Cerebellar nuclear complex (tissue), 1 donor: ENCODE measurements at regions not wholly inside any gene's neighbourhood (a gene's known extent, or its start where the extent isn't known, plus 50 kb on each side); places are given as distances from the start of the nearest gene placed in this dataset.

ENCODE experiments used
- DNase-seq, 2 experiments: peaks; one replicate each; lab custom pipeline; 2025; lab: John Stamatoyannopoulos, UW

DNA sequence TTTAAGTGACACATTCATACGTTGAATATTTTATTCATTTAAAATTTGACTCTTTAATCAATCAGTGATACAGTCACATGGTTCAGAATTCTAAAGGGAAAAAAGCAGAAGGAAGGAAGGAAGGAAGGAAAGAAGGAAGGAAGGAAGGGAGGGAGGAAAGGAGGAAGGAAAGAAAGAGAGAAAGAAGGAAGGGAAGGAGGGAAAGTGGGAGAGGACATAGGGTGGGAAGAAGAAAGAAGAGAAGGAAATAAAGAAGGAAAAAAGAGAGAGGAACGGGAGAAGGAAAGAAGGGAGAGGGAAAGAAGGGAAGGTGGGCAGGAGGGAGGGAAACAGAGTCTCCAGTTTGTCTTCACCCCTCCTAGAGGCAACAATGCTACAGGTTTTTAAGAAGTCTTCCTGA lies 518.6 kb downstream of the MIAT start:
- no peak for DNase-seq

DNA sequence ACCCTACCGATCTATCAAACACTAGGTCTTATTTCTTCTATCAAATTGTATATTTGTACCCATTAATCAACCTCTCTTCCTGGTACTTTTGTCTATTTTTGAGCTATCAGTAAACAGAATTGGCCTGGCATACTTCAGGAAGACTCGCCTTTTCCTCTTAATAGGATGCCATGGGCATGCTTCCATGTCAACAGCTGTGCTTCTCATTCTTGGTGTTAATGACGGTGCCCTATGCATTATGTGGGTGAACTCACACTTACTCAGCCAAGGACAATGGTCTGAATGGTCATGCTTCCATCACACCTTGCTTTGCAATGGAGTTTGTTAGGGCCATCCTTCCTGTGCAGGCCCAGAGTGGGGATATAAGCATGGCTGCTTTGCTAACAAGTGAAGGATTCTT lies 521.8 kb downstream of the MIAT start:
- no peak for DNase-seq

DNA sequence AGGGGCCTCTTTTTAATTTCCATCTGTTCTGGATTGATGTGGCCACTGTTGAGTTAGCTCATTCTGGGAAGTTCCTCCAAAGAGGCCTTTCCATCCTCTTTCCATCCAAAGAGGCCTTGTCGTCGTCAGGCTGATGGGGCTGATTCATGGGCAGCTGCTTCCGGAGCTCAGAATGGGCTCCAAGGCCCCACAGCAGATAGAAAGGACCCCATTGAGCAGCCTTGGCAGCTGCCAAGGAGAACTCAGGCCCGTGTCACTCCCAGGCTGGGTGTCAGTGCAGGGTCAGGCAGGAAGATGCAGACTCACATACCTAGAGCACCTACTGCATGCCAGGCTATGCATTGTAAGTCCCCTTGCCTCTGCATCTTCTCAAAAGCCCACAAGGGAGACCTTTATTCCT lies 524.1 kb downstream of the MIAT start:
- no peak for DNase-seq

DNA sequence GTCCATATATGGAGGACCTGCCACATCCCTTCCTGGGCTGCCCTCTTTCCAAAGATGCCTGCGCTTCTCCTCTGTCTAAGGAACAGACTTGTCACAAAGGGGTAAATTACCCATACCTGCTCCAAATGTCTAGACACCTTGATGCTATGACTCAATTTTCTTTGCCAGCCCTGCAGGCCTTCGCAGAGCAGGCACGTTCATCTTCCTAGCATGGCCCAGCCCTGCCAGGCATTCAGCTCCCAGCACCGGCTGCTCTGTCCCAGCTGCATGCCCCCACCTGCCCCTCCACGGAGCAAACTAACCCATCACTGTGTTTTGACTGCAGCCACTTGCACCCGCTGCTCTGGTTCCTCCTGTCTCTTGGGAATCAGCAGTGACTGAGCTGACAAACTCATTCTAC lies 526.1 kb downstream of the MIAT start:
- DNase-seq: no peak

DNA sequence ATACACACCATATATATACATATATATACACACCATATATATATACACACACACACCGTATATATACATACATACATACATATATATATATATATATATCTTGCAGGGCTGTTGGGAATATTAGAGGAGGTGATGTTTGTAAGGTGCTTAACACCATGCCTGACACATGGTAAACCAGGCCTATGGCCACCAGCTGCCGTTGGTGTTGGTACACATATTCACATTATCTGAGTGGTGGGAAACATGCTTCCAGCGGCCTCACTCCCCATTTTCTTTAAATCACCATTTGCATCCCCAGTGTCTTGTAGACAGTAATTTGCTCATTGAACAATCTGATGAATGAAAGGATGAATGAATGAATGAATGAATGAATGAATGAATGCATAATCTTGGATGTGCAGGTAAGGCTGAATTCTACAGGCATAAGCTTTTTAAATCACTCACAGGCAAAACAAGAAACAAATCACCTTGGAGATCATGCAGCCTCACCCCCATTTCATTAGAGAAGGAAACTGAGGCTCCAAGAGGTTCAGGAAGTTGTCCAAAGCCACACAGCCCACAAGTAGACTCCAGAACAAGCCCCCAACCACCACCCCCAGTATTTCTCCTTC lies 527.8 kb downstream of the MIAT start:
- no peak for DNase-seq

DNA sequence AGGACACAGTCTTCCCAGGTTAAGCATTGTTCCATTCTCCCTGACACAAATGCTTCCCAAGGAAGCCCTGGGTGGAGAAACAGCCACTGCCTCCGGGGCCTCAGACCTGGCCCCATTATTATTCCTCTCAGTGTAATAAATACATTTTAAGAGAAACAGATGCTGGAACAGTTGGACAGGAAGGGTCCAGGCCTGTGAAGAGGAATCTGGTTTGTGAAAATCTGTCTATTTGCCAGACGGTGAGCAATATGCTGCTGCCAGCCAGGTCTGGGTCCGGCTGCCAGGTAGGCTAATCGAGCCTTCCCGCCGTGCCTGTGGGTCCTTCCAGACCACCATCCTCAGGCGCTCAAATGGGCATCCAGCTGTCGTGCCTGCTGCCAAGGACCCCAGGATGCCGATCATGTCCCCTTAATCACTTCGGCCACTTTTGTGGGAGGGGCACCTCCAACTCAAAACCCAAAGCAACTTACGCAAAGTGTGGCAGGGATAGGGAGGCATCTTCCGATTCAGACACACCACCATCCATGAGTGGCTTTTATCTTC lies 528.4 kb downstream of the MIAT start:
- no peak for DNase-seq

DNA sequence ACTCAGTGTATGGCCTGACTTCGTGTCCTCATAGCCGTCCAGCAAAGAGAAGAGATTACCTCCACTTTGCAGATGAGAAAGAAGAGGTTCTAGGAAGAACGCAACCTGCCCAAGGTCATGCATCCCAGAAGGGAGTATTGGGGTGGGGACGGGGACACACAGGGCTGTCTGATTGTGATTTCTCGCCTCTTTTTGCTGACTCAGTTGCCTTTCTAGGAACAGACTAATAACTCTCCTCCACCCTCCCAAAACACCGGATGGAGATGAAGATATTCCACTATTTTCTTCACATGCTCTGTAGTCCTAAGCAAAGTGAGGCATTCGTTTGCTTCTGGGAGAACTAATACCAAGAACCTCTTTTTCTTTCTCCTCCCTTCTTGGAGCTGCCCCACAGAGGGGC lies 529.3 kb downstream of the MIAT start:
- DNase-seq: no peak

DNA sequence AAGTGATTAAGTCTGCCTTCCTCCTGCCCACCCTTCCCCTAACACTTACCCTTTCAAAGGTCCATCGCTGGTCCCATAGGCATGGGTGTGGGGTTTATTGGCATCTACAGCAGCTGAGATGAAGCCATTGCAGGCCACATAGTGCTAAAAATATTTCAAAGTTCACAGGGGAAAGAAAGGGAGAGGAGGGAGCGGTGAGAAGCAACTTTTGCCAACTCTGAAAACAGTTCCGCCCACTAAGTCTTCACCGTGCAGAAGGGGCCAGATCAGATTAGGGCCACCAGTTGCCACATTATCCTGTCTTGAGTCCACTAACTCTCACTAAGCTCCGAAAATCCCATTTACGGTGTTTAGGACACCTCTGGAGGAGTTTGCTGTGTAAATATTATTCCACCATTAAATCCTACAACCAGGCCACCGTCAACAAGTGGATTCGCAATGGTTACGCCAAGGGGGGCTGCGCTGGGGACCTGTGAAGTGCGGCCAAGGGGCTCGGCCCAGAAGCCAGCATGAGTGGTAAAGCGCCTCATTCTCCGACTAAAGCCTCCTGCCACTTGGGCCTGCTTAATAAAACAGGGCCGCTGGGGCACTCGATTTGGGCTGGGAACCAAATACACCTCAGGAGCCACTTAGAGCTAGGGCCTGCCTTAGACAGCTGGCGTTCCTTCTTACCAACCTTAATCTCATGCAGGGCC lies 534.9 kb downstream of the MIAT start:
- DNase-seq: no peak

DNA sequence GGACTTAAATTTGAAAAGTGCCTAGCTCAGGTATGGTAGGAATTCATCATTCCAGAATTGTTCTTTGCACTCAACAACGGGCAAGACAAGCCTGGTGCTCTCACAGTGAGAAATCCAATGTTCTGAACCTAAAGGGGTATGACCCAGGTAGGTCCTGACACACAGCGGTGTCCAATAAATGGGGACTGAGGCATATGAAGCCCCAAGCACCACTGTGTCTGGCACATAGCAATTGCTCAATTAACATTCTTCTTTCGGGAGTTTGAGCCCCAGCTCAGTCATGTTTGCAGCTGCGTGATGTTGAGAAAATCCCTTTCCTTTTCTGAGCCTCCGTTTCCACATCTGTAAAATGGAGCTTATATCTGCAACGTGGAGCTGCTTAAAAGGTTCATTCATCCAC lies 535.8 kb downstream of the MIAT start:
- no peak for DNase-seq

DNA sequence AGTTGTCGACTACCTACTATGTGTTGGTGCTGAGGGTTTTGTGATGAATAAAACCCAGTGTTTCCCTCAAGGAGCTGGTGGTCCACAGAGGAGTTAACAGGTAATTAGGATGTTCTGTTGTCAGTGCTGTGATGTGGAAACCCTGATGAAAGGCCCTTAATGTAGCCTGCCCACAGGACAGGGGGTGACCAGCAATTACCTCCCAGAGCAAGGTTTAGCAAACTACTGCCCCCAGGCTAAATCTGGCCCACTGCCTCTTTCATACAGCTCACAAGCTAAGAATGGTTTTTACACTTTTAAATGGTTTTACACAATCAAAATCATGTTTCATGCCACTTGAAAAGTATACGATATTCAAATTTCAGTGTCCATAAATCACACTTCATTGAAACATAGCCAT lies 536.2 kb downstream of the MIAT start:
- DNase-seq: no peak

DNA sequence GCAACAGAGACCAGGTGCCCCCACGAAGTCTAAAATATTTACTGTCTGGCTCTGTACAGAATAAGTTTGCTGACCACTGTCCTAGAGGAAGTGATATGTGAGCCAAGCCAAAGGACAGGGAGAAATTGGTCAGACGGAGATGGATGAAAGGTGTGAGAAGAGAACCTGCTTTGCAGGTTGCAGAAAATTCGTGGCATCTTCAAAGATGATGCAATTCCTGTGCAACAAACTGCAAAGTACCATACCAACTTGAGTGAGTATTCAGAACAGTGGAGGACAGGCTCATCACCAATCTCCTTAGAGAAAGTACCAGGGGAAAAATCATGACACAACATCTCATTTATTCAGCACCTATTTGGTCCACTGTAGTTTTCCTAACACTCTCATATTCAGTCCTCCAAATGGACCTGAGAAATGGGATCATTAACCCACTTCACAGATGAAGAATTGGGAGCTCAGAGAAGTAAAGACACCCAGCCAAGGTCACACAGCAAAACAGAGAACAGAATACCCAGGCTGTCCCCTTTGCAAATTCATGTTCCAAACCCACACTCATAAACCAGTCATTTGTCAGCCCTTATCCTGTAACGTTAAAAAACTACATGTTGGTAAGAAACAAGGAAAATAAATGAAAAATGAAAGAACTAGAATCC lies 536.8 kb downstream of the MIAT start:
- no peak for DNase-seq

DNA sequence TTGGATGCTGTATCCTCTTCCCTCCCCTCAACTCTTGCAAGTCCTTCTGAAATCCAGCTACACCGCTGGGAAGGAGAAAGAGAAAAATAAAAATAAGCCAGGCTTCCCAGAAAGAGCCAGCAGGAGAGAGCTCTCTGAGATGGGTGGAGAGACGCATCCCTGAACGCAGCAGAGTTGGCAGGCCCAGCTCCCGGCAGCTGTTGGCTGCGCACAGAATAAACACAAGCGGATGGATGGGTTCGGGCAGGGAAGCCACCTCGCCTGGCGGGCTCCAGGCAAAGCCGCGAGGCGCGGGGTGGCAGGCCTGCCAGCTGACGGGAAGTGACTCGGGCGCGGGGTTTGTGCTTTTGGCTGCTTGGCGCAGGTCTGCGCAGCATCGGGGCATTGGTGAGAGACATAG lies 537.7 kb downstream of the MIAT start:
- no peak for DNase-seq

DNA sequence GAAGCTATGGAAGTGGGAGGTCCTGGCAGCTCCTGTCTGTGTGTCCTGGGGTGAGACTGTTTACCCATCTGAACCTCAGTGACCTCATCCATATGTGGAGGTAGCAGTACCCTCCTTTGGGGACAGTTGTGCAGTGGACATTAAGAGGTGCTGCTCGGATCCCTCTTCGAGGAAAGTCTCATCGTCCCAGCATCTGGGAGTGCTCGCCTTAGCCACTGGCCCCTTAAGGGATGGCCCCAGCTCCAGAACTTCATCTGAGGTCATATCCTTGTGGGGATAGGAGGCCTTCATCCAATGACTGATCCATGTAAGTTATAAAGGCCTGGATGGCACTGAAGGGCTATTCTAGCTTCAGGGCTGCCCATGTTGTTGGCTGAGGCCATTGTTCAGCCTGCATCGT lies 538.1 kb downstream of the MIAT start:
- DNase-seq: no peak

DNA sequence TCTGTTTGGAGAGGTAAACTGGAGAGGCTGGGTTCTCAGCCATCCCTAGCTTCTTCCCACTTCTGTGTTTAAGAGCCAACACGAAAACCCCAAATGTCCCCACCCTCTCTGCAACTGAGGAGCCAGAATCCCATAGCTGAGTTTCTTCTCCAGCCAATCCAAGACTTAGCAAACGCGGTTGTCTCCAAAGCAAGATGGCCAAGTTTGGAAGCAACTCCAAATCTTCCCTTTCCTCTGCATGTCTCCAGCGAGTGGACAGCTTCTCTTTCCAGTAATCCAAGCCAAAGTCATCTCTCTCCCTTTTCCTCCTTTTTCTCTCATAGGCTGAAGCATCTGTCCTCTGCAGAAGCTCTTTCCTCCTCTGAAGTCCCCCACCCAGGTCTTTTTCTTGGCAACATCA lies 539.2 kb downstream of the MIAT start:
- no peak for DNase-seq

DNA sequence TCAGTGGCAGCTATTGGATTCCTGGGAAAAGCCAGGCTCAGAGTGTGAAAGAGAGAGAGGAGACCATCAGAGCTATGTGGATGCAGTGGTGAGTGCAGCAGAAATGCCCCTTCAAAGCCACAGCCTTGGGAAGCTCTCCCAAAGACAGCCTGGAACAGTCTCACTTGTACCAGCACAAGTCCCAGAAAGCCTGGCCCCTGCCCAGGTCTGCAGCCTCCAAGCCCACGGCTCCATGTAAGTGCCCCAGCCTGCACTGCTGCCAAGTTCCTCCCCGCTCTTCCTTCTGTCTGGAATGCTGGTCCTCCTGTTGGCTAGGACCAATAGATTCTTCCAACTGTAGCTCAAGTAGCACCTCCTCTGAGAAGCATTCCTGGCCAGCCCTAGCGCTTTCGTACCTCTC lies 539.7 kb downstream of the MIAT start:
- DNase-seq: no peak

DNA sequence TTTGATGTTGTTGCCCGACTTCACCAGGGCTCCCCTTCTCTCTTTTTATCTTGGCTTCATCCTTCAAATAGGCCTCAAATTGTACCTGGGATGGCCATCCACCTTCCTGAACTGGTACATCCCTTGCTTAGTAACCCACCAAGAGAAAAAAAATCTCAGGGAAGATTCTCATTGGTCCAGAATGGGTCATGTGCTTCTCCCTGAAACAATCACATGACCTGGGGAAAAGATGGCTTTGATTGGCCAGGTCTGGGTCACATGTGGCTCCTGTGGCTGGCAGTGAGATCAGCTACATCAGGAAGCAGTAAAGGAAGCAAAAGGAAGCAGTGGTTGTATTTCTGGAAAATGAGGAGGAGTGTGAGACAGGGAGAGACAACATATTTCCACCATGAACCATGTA lies 540.2 kb downstream of the MIAT start:
- no peak for DNase-seq

DNA sequence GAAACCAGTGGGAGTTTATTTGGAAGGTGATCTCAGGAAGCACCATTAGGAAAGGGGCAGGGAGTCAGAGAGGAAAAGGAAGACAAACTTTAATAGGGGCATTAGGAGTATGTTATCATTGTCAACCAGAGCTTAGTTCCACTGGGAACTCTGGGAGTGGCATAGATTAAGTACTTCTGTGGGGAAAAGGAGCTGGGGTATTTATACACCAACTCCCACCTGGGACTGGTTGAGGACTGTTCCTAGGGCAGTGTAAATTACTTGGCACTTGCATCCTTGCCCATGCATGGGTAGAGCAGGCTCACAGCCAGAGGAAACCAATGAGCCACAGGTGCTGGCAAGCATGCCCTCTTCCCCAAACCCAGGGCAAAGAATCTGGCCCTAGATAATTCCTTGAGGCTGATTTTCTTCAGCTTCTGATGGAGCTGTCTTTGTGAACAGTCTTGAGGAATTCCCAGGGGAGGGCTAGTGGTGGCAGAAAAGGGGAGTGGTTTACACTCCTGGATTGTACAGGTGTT lies 541.2 kb downstream of the MIAT start:
- no peak for DNase-seq

DNA sequence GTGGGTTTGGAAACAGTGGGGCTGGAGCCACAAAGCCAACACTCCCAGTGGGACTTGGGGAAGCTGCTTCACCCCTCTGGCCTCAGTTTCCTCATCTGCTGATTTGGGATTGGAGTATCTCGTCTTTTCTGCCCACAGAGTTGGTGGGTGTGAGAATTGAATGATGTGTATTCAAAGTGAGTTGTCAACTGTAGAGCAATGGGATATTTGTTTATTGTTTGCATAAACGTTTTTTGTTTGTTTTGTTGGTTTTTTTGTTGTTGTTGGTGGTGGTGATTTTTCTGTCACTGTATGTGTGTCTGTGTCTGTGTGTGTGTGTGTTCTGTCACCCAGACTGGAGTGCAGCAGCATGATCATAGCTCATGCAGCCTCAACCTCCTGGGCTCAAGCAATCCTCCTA lies 542.0 kb downstream of the MIAT start:
- no peak for DNase-seq

DNA sequence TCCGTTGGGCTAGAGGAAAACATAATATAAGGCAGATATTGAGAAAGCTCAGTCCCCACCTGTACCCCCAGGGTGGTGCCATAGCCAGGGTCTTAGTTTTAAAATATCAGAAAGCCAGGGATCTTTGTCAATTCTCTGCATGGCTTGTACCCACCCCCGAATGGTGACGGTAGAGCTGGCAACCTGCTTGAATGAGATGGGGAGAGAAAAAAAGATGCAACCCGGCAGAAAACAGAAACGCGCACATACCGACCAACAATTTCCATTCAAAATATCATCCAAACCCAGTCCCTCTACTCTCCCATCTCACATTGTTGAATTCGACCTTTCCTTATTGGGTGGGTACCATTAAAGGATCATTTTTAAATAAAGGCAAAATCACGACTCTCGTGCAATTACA lies 543.9 kb downstream of the MIAT start:
- DNase-seq: no peak

DNA sequence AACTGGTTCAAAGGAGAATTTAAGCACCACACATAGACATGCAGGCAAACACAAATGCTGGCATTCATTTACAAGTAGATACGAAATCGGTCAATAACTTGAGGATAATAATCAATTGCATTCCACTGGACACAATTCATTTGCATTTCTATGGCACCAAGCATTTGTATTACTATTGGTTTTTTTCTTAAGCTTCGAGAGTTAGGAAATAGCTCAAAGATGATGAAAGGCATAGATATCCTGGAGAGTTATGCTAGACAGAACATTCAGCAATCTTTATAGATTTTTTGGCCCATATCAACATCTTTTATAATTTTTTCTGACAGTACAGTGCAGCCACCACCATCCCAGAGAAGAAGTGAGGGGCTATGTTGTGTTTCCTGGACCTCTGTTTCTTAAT lies 544.4 kb downstream of the MIAT start:
- DNase-seq: no peak

DNA sequence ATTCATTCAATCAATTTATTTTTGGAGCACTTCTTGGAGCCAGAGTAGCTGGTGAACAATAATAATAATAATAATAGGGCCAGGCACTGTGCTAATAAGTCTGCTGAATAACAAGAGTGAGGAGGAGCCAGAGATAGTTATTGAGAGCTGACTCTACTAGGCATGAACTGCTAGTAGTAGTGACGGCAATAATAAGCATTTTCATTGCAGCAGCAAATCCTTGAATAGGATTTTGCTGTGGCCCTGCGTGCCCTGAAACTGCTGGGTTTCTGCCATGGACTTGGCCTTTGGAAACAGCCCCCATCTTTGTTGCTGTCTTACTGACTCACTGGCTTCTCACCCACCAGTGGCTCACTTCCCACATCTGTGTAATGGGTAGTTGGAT lies 545.9 kb downstream of the MIAT start:
- DNase-seq: no peak

DNA sequence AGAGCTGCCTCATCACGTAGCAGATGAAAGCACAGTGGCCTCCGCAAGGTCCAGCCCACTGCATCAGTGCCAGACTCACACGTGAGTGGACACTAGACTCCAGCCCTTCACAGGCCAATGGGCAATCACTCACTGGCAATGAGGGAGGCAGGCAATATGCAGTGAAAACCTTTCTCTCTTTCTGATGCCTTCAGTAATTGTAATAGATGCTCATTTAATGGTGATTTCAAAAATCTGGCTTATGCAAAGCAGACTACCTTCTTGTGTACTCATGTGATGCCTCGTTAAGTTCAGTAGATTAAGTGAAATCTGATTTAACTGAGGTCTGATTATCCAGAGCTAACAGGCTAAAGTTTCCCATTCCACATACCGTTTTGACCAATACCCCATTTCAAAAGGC lies 546.9 kb downstream of the MIAT start:
- no peak for DNase-seq

DNA sequence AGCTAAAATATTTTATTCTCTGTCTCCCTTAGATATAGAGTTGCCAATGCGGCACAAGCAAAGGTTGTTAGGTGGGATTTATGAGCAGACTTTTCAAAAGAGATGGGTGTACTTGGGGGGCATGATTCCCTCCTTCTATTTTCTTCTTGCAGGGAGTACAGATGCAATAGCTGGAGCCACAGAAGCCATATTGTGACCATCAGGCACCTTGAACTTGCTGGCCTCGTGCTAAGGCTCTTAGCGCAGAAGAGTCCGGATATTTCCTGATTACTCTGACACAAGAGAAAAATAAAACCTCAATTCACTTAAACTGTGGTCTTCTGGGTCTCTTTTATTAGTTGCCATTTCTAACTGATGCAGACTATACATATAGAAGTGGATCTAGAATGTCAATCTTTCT lies 547.4 kb downstream of the MIAT start:
- DNase-seq: no peak
